HEK293 (cell line): ENCODE measurements at regions not wholly inside any gene's neighbourhood (a gene's known extent, or its start where the extent isn't known, plus 50 kb on each side); places are given as distances from the start of the nearest gene placed in this dataset.

Experiments used
- CTCF ChIA-PET: fragments of 350-600 bp; formaldehyde crosslinking; extraction: SDS; loops from one replicate; lab custom pipeline; 2021; ENCODE audit warnings: antibody characterized with exemption; lab: Yijun Ruan, JAX
- POLR2A ChIA-PET: fragments of 300-600 bp; formaldehyde crosslinking; extraction: SDS; loops from one replicate; lab custom pipeline; 2020; ENCODE audit warnings: antibody characterized with exemption, inconsistent platforms; lab: Yijun Ruan, JAX
- H3K27ac ChIP-seq: fragments of 200-500 bp; sonication (Bioruptor generic); 2 replicates; pipeline ENCODE4 v1.5.1; 2014; ENCODE audit warnings: low read depth, low read length, control low read depth, inconsistent platforms; ENCODE audit errors: extremely low read depth
- H3K36me3 ChIP-seq, 2 experiments: fragments of 200-500 bp in 1 of 2; sonication (Bioruptor generic) in 1 of 2; 1 replicate in 1 of 2; 2 replicates in 1 of 2; pipeline ENCODE4 v1.5.1; 2014 to 2017; ENCODE audit warnings: inconsistent platforms in 2 of 2, low read length in 2 of 2; ENCODE audit not compliant: control insufficient read depth in 2 of 2, insufficient read depth in 1 of 2
- H3K4me1 ChIP-seq: fragments of 200-500 bp; sonication (Bioruptor generic); 2 replicates; pipeline ENCODE4 v1.5.1; 2014; ENCODE audit warnings: mild to moderate bottlenecking, low read length, inconsistent platforms; ENCODE audit not compliant: control insufficient read depth, insufficient read depth
- H3K4me3 ChIP-seq: 2 replicates; pipeline ENCODE4 v1.5.1; 2011; ENCODE audit warnings: low read depth, mild to moderate bottlenecking, control low read depth, low read length, moderate library complexity
- H3K9me3 ChIP-seq: fragments of 200-500 bp; sonication (Bioruptor generic); 2 replicates; pipeline ENCODE4 v1.5.1; 2014; ENCODE audit warnings: low read depth, low read length, inconsistent platforms; ENCODE audit not compliant: control insufficient read depth, insufficient read depth
- BCL11A ChIP-seq: fragments of 450-650 bp; formaldehyde crosslinking; IDR thresholded peaks from 2 replicates; pipeline ENCODE4 v1.5.1; 2016; ENCODE audit warnings: low read depth, missing biosample characterization, missing genetic modification characterization
- FEZF1 ChIP-seq: fragments of 450-650 bp; formaldehyde crosslinking; IDR thresholded peaks from 2 replicates; pipeline ENCODE4 v1.5.1; 2016; ENCODE audit warnings: missing biosample characterization, missing genetic modification characterization
- GLI2 ChIP-seq: fragments of 450-650 bp; formaldehyde crosslinking; IDR thresholded peaks from 2 replicates; pipeline ENCODE4; 2017; ENCODE audit warnings: missing biosample characterization, missing genetic modification characterization, low read depth, borderline replicate concordance
- GLIS1 ChIP-seq: fragments of 450-650 bp; formaldehyde crosslinking; IDR thresholded peaks from 2 replicates; pipeline ENCODE4 v1.5.1; 2016; ENCODE audit warnings: missing biosample characterization, missing genetic modification characterization
- OSR2 ChIP-seq: fragments of 450-650 bp; formaldehyde crosslinking; IDR thresholded peaks from 2 replicates; pipeline ENCODE4 v1.5.1; 2016; ENCODE audit warnings: missing biosample characterization, missing genetic modification characterization
- SP7 ChIP-seq: fragments of 450-650 bp; formaldehyde crosslinking; IDR thresholded peaks from 2 replicates; pipeline ENCODE4 v1.5.1; 2016; ENCODE audit warnings: missing biosample characterization, missing genetic modification characterization
- ZBTB8A ChIP-seq: fragments of 450-650 bp; formaldehyde crosslinking; IDR thresholded peaks from 2 replicates; pipeline ENCODE4 v1.5.1; 2016; ENCODE audit warnings: missing biosample characterization, missing genetic modification characterization
- ZNF138 ChIP-seq: fragments of 450-650 bp; formaldehyde crosslinking; IDR thresholded peaks from 2 replicates; pipeline ENCODE4 v1.5.1; 2016; ENCODE audit warnings: missing biosample characterization, missing genetic modification characterization, borderline replicate concordance
- ZNF155 ChIP-seq: fragments of 450-650 bp; formaldehyde crosslinking; IDR thresholded peaks from 2 replicates; pipeline ENCODE4 v1.5.1; 2016; ENCODE audit warnings: missing biosample characterization, missing genetic modification characterization
- ZNF266 ChIP-seq: fragments of 450-650 bp; formaldehyde crosslinking; IDR thresholded peaks from 2 replicates; pipeline ENCODE4 v1.5.1; 2016; ENCODE audit warnings: missing biosample characterization, missing genetic modification characterization, low read depth
- ZNF398 ChIP-seq: fragments of 450-650 bp; formaldehyde crosslinking; IDR thresholded peaks from 2 replicates; pipeline ENCODE4 v1.5.1; 2017; ENCODE audit warnings: missing biosample characterization, missing genetic modification characterization
- ZNF423 ChIP-seq: fragments of 450-650 bp; formaldehyde crosslinking; IDR thresholded peaks from 2 replicates; pipeline ENCODE4 v1.5.1; 2016; ENCODE audit warnings: missing biosample characterization, missing genetic modification characterization
- ZNF596 ChIP-seq: fragments of 450-650 bp; IDR thresholded peaks from 2 replicates; pipeline ENCODE4 v1.5.0; 2018; ENCODE audit warnings: missing biosample characterization, mild to moderate bottlenecking, missing genetic modification characterization, moderate library complexity
- ZNF610 ChIP-seq: fragments of 450-650 bp; formaldehyde crosslinking; IDR thresholded peaks from 2 replicates; pipeline ENCODE4 v1.5.1; 2016; ENCODE audit warnings: missing biosample characterization, missing genetic modification characterization, borderline replicate concordance
- ZNF629 ChIP-seq: fragments of 450-650 bp; formaldehyde crosslinking; IDR thresholded peaks from 2 replicates; pipeline ENCODE4 v1.5.1; 2017; ENCODE audit warnings: missing biosample characterization, missing genetic modification characterization
- ZNF664 ChIP-seq: fragments of 450-650 bp; formaldehyde crosslinking; IDR thresholded peaks from 2 replicates; pipeline ENCODE4 v1.5.1; 2016; ENCODE audit warnings: missing biosample characterization, missing genetic modification characterization
- ZNF701 ChIP-seq: fragments of 450-650 bp; formaldehyde crosslinking; IDR thresholded peaks from 2 replicates; pipeline ENCODE4 v1.5.1; 2016; ENCODE audit warnings: missing biosample characterization, missing genetic modification characterization
- ZNF747 ChIP-seq: fragments of 450-650 bp; formaldehyde crosslinking; IDR thresholded peaks from 2 replicates; pipeline ENCODE4 v1.5.1; 2016; ENCODE audit warnings: missing biosample characterization, missing genetic modification characterization
- ZSCAN16 ChIP-seq: fragments of 450-650 bp; formaldehyde crosslinking; IDR thresholded peaks from 2 replicates; pipeline ENCODE4 v1.5.1; 2016; ENCODE audit warnings: missing biosample characterization, missing genetic modification characterization
- TF ChIP-seq, protein P1 (sequence below): fragments of 450-650 bp; formaldehyde crosslinking; IDR thresholded peaks from 2 replicates; pipeline ENCODE4 v1.5.1; 2017; ENCODE audit warnings: missing biosample characterization, missing genetic modification characterization
- TF ChIP-seq, protein P2 (sequence below): fragments of 450-650 bp; formaldehyde crosslinking; optimal IDR thresholded peaks from 2 replicates; pipeline ENCODE3; 2016; ENCODE audit warnings: missing biosample characterization, mild to moderate bottlenecking, missing genetic modification characterization

DNA sequence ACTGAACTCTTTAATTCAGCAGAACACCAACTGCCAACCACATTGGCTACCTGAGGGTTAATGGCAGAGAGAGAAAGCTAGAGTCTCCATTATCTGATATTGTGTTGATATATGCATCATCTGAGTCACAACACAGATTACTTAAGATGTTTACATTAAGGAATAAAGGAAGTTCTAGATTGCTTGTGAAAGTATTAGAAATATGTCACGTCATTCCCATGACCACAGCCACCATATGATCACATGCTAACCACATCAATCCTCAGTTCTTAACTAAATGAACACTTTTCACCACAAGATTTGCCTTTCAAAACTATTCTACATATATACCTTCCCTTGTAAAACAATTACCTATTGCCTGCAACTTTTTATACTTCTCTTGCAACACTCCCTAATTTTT is 337.9 kb downstream of the FGFR2 start:
- no peak overlapping the region for H3K27ac ChIP-seq

GRCh38 chr10:121261665-121262064 is 336.6 kb downstream of the FGFR2 start:
- TF ChIP-seq ZBTB8A (tag by site-specific recombination) (no peak), ZNF138 (tag by site-specific recombination) (no peak), GLI2 (tag by site-specific recombination) (no peak), ZNF701 (tag by site-specific recombination) (no peak), ZNF664 (tag by site-specific recombination) (peak; percentile 85)
- TF ChIP-seq, protein P1, sequence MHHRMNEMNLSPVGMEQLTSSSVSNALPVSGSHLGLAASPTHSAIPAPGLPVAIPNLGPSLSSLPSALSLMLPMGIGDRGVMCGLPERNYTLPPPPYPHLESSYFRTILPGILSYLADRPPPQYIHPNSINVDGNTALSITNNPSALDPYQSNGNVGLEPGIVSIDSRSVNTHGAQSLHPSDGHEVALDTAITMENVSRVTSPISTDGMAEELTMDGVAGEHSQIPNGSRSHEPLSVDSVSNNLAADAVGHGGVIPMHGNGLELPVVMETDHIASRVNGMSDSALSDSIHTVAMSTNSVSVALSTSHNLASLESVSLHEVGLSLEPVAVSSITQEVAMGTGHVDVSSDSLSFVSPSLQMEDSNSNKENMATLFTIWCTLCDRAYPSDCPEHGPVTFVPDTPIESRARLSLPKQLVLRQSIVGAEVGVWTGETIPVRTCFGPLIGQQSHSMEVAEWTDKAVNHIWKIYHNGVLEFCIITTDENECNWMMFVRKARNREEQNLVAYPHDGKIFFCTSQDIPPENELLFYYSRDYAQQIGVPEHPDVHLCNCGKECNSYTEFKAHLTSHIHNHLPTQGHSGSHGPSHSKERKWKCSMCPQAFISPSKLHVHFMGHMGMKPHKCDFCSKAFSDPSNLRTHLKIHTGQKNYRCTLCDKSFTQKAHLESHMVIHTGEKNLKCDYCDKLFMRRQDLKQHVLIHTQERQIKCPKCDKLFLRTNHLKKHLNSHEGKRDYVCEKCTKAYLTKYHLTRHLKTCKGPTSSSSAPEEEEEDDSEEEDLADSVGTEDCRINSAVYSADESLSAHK (tag by site-specific recombination), result no peak
- TF ChIP-seq, protein P2, sequence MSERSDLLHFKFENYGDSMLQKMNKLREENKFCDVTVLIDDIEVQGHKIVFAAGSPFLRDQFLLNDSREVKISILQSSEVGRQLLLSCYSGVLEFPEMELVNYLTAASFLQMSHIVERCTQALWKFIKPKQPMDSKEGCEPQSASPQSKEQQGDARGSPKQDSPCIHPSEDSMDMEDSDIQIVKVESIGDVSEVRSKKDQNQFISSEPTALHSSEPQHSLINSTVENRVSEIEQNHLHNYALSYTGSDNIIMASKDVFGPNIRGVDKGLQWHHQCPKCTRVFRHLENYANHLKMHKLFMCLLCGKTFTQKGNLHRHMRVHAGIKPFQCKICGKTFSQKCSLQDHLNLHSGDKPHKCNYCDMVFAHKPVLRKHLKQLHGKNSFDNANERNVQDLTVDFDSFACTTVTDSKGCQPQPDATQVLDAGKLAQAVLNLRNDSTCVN, result no peak
- Histone ChIP-seq H3K4me3 (no peak overlapping the region), H3K4me1 (peaks cover 25% of the 10 kb centered on the region), H3K36me3 (no peaks in the 10 kb centered on the region), H3K9me3 (no peaks in the 10 kb centered on the region), H3K27ac (no peak overlapping the region; the same call in 1 of the 2 replicates)
- CTCF ChIA-PET, result interaction anchor here (1.7 kb wide), 1 partner anchor 313 kb away, joined by 4 read pairs; no protein-coding TSS in a partner anchor
- POLR2A ChIA-PET, result no interaction called here

More for the DNA sequence above, 337.9 kb downstream of the FGFR2 start:
- POLR2A ChIA-PET, result no interaction called here
- TF ChIP-seq ZNF629 (0 out of 2 replicates have a peak, but pooled peaks have one; percentile 18), ZNF747 (tag by site-specific recombination) (no peak)
- H3K9me3 ChIP-seq, result no peaks in the 10 kb centered on the region
- CTCF ChIA-PET, result interaction anchor here (1.7 kb wide), 1 partner anchor 311 kb away, joined by 4 read pairs; no protein-coding TSS in a partner anchor
- no peaks in the 10 kb centered on the region for H3K36me3 ChIP-seq
- no peak overlapping the region for H3K4me3 ChIP-seq
- H3K4me1 ChIP-seq, result peaks cover 22% of the 10 kb centered on the region

DNA sequence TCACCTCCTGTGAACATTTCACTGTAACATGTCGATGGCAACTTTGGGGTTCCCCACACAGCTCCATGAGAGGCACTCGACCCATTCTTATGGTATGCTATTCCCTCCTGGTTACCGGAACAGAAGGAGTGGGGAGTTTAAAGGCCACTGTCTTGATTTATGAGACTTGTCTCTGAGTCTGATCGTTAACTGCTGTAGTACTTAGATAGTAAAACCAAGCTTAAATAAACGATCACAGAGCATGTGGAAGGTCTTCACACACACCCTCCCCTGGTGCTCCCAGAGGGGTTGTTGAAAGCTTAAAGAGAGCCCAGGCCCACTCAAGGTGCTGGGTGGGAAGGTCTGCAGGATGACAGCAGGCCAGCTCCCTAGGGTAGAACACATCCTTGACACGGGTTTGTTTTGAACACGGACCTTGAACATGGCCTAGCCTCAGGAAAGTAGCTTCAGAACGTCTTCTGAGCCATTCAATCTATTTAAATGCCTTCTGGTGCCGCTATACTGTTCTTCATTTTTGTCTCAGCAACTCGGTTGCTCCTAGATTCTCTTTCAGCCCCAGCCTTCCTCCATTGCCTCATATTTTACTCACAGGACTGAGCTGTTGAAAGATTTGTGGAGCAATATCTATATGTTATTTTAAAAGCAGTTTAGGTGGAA is 335.3 kb downstream of the FGFR2 start:
- H3K9me3 ChIP-seq, result no peaks in the 10 kb centered on the region
- H3K36me3 ChIP-seq, result no peaks in the 10 kb centered on the region
- H3K4me1 ChIP-seq, result peaks cover 25% of the 10 kb centered on the region
- H3K27ac ChIP-seq, result peak overlapping the region; percentile 80
- POLR2A ChIA-PET, result no interaction called here
- CTCF ChIA-PET, result interaction anchor here (0.6 to 1.6 kb wide), 7 partner anchors 11 to 339 kb away, joined by 3 to 5 read pairs (median 3); no protein-coding TSS in a partner anchor
- no peak overlapping the region for H3K4me3 ChIP-seq
- TF ChIP-seq ZNF398 (tag by site-specific recombination), result no peak
- TF ChIP-seq, protein P1 (tag by site-specific recombination), result peak; percentile 18; the same call in 1 of the 2 replicates
- peak; percentile 55; the same call in 1 of the 2 replicates for TF ChIP-seq ZNF610 (tag by site-specific recombination)
- TF ChIP-seq SP7, result 0 out of 2 replicates have a peak, but pooled peaks have one; percentile 31
- peak; percentile 81 for TF ChIP-seq GLIS1 (tag by site-specific recombination)
- TF ChIP-seq ZNF596 (tag by site-specific recombination), result peak; percentile 38; the same call in 1 of the 2 replicates
- TF ChIP-seq FEZF1 (tag by site-specific recombination), result peak; percentile 43
- TF ChIP-seq ZNF155 (tag by site-specific recombination), result no peak
- peak; percentile 89 for TF ChIP-seq ZNF423 (tag by site-specific recombination)
- 0 out of 2 replicates have a peak, but pooled peaks have one; percentile 26 for TF ChIP-seq ZSCAN16 (tag by site-specific recombination)
- peak; percentile 84 for TF ChIP-seq OSR2 (tag by site-specific recombination)
- 0 out of 2 replicates have a peak, but pooled peaks have one; percentile 56 for TF ChIP-seq ZNF266
- no peak for TF ChIP-seq BCL11A
